HL-60 (cell line): ENCODE measurements at regions not wholly inside any gene's neighbourhood (a gene's known extent, or its start where the extent isn't known, plus 50 kb on each side); places are given as distances from the start of the nearest gene placed in this dataset.

Experiments
- POLR2AphosphoS5 ChIP-seq: IDR thresholded peaks from 2 replicates; pipeline ENCODE4 v1.6.1; 2012; ENCODE audit warnings: low read depth
- SPI1 ChIP-seq: IDR thresholded peaks from 2 replicates; pipeline ENCODE4 v1.6.1; 2012; ENCODE audit warnings: low read depth, mild to moderate bottlenecking, borderline replicate concordance
- TF ChIP-seq, protein P1 (sequence below): IDR thresholded peaks from one replicate; pipeline ENCODE4 v1.5.1; 2011; ENCODE audit warnings: low read length, control low read depth, inconsistent platforms; ENCODE audit not compliant: insufficient read depth

DNA sequence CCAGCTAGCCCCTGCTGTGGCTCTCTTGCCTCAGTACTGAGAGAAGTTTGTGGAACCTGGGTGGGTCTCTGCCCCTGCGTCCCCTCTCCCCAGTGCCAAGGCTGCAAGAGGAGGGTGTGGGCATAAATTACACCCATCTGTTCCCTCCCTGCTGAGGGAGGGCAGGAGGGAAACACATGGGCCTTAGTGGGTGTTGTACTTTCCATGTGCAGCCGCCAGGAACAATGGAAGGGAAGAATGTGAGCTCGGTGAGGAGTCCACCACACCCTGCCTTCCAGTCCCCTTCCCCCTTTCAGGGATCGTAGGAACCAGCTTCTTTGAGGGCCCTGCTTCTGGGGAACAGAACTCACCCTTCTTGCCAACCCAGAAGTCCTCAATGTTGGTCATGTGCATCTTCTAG lies 138.2 kb upstream of the KLF4 start:
- TF ChIP-seq, protein P1, sequence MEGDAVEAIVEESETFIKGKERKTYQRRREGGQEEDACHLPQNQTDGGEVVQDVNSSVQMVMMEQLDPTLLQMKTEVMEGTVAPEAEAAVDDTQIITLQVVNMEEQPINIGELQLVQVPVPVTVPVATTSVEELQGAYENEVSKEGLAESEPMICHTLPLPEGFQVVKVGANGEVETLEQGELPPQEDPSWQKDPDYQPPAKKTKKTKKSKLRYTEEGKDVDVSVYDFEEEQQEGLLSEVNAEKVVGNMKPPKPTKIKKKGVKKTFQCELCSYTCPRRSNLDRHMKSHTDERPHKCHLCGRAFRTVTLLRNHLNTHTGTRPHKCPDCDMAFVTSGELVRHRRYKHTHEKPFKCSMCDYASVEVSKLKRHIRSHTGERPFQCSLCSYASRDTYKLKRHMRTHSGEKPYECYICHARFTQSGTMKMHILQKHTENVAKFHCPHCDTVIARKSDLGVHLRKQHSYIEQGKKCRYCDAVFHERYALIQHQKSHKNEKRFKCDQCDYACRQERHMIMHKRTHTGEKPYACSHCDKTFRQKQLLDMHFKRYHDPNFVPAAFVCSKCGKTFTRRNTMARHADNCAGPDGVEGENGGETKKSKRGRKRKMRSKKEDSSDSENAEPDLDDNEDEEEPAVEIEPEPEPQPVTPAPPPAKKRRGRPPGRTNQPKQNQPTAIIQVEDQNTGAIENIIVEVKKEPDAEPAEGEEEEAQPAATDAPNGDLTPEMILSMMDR: no peak
- TF ChIP-seq POLR2AphosphoS5: no peak
- no peak for TF ChIP-seq SPI1
